BE2C (cell line): ENCODE measurements at regions not wholly inside any gene's neighbourhood (a gene's known extent, or its start where the extent isn't known, plus 50 kb on each side); places are given as distances from the start of the nearest gene placed in this dataset.

Experiments used
- DNase-seq: peaks from one replicate; pipeline ENCODE4 v3.0.0-alpha.2; 2020
- H3K27me3 ChIP-seq: fragments of 250-450 bp; sonication (Bioruptor Pico); 2 replicates; pipeline ENCODE4 v1.5.1; 2020; ENCODE audit warnings: mild to moderate bottlenecking
- H3K36me3 ChIP-seq: fragments of 250-450 bp; sonication (Bioruptor Pico); 2 replicates; pipeline ENCODE4 v1.5.1; 2020; ENCODE audit warnings: mild to moderate bottlenecking
- H3K4me1 ChIP-seq: fragments of 250-450 bp; sonication (Bioruptor Pico); 2 replicates; pipeline ENCODE4 v1.5.1; 2020
- H3K4me3 ChIP-seq: 2 replicates; pipeline ENCODE4 v1.5.1; 2011; ENCODE audit warnings: low read depth, low read length
- H3K9me3 ChIP-seq: fragments of 250-450 bp; sonication (Bioruptor Pico); 2 replicates; pipeline ENCODE4 v1.5.1; 2020
- CTCF ChIP-seq: IDR thresholded peaks from 2 replicates; pipeline ENCODE4 v1.5.1; 2012; ENCODE audit warnings: mild to moderate bottlenecking, low read depth, low read length

- Histone ChIP-seq H3K4me1 (no peaks in the 10 kb centered on the region), H3K27me3 (peaks cover 3% of the 10 kb centered on the region; the same call in 1 of the 2 replicates)
- TF ChIP-seq CTCF: no peak
Observed at GRCh38 chr14:76607510-76607909, 153.8 kb upstream of the VASH1 start.

GRCh38 chr14:76612654-76613053 lies 148.6 kb upstream of the VASH1 start:
- Histone ChIP-seq H3K27me3 (peaks cover 12% of the 10 kb centered on the region; the same call in 1 of the 2 replicates), H3K36me3 (no peaks in the 10 kb centered on the region), H3K9me3 (no peaks in the 10 kb centered on the region), H3K4me3 (no peak overlapping the region), H3K4me1 (no peaks in the 10 kb centered on the region)
- no peak for TF ChIP-seq CTCF
- DNase-seq: no peak

More at GRCh38 chr14:76607510-76607909, 153.8 kb upstream of the VASH1 start:
- no peak for DNase-seq
- no peak overlapping the region for H3K4me3 ChIP-seq
- no peaks in the 10 kb centered on the region for H3K36me3 ChIP-seq
- H3K9me3 ChIP-seq: no peaks in the 10 kb centered on the region

GRCh38 chr14:76613616-76614015 lies 147.7 kb upstream of the VASH1 start:
- Histone ChIP-seq H3K4me1 (no peaks in the 10 kb centered on the region), H3K27me3 (peaks cover 12% of the 10 kb centered on the region; the same call in 1 of the 2 replicates), H3K36me3 (no peaks in the 10 kb centered on the region), H3K9me3 (no peaks in the 10 kb centered on the region; the same call in 1 of the 2 replicates), H3K4me3 (no peak overlapping the region)
- no peak for DNase-seq
- TF ChIP-seq CTCF: no peak

GRCh38 chr14:76615331-76615730 lies 145.9 kb upstream of the VASH1 start:
- DNase-seq: no peak
- Histone ChIP-seq H3K27me3 (peaks cover 10% of the 10 kb centered on the region; the same call in 1 of the 2 replicates), H3K36me3 (no peaks in the 10 kb centered on the region), H3K9me3 (no peaks in the 10 kb centered on the region; the same call in 1 of the 2 replicates), H3K4me3 (no peak overlapping the region), H3K4me1 (no peaks in the 10 kb centered on the region)
- TF ChIP-seq CTCF: no peak

- no peaks in the 10 kb centered on the region for H3K36me3 ChIP-seq
- H3K4me1 ChIP-seq: no peaks in the 10 kb centered on the region
- H3K27me3 ChIP-seq: peaks cover 18% of the 10 kb centered on the region; the same call in 1 of the 2 replicates
- no peak for DNase-seq
- H3K4me3 ChIP-seq: no peak overlapping the region
- no peak for TF ChIP-seq CTCF
- H3K9me3 ChIP-seq: no peaks in the 10 kb centered on the region; the same call in 1 of the 2 replicates
Observed at GRCh38 chr14:76617440-76617839, 143.8 kb upstream of the VASH1 start.

- Histone ChIP-seq H3K27me3 (peaks cover 21% of the 10 kb centered on the region), H3K4me1 (no peaks in the 10 kb centered on the region), H3K4me3 (no peak overlapping the region), H3K9me3 (no peaks in the 10 kb centered on the region), H3K36me3 (no peaks in the 10 kb centered on the region)
- TF ChIP-seq CTCF: no peak
- no peak for DNase-seq
Observed at GRCh38 chr14:76636602-76637001, 124.7 kb upstream of the VASH1 start.
